Vagina (tissue), 2 donors: ENCODE measurements at regions not wholly inside any gene's neighbourhood (a gene's known extent, or its start where the extent isn't known, plus 50 kb on each side); places are given as distances from the start of the nearest gene placed in this dataset.

Experiments
- POLR2A ChIP-seq, 2 donors: fragments of 450-650 bp; IDR thresholded peaks; one replicate each; pipeline ENCODE4 v1.6.1; 2017; ENCODE audit warnings: antibody characterized with exemption in 2 of 2, mild to moderate bottlenecking in 2 of 2, moderate library complexity in 2 of 2
- TF ChIP-seq, protein P1 (sequence below), 3 experiments: fragments of 450-650 bp in 2 of 3; fragments of 200-600 bp in 1 of 3; sonication (generic) in 1 of 3; IDR thresholded peaks; one replicate each; pipeline ENCODE4 v1.5.1; 2017 to 2019; ENCODE audit warnings: antibody characterized with exemption in 3 of 3, mild to moderate bottlenecking in 2 of 3, moderate library complexity in 2 of 3

DNA sequence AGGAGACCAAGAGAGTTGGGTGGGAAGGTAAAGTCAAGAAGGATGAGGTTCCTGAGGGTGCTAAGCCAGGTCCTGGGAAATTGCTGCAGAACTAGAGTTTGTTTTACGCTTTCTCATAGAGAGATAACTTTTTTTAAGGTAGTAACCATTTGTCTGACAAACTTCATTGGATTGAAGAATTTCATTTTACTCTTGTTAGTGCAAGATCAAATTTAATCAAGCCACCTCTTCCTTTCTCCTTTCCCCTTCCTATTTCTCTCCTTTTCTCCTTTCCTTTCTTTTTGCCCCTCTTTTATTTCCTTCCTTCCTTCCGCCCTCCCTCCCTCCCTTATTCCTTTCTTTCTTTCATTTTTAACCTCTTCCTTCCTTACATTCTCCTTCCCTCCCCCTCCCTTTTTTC is 65.4 kb downstream of the RDH14 start:
- TF ChIP-seq, protein P1, sequence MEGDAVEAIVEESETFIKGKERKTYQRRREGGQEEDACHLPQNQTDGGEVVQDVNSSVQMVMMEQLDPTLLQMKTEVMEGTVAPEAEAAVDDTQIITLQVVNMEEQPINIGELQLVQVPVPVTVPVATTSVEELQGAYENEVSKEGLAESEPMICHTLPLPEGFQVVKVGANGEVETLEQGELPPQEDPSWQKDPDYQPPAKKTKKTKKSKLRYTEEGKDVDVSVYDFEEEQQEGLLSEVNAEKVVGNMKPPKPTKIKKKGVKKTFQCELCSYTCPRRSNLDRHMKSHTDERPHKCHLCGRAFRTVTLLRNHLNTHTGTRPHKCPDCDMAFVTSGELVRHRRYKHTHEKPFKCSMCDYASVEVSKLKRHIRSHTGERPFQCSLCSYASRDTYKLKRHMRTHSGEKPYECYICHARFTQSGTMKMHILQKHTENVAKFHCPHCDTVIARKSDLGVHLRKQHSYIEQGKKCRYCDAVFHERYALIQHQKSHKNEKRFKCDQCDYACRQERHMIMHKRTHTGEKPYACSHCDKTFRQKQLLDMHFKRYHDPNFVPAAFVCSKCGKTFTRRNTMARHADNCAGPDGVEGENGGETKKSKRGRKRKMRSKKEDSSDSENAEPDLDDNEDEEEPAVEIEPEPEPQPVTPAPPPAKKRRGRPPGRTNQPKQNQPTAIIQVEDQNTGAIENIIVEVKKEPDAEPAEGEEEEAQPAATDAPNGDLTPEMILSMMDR (IDR thresholded peaks at IDR 0.05), result no peak
- TF ChIP-seq POLR2A (IDR thresholded peaks at IDR 0.05), result no peak
